GM13977 (cell line): ENCODE measurements at regions not wholly inside any gene's neighbourhood (a gene's known extent, or its start where the extent isn't known, plus 50 kb on each side); places are given as distances from the start of the nearest gene placed in this dataset.

Experiments
- DNase-seq: peaks from one replicate; pipeline ENCODE4 v3.0.0; 2012; ENCODE audit warnings: low spot score
- in situ Hi-C: fragments of 300-500 bp; cut with MboI; formaldehyde crosslinking; loops from one replicate; pipeline ENCODE4 v1.12.0; 2022; ENCODE audit warnings: low sequenced_read_pairs, low pct_unique_long_range_greater_than_20kb, mixed read lengths, inconsistent platforms; ENCODE audit not compliant: unreplicated experiment
- TF ChIP-seq, protein P1 (sequence below): IDR thresholded peaks from 2 replicates; pipeline ENCODE4 v1.5.1; 2012; ENCODE audit warnings: mild to moderate bottlenecking, control low read depth; ENCODE audit not compliant: insufficient read depth; ENCODE audit errors: extremely low read depth, missing control alignments

DNA sequence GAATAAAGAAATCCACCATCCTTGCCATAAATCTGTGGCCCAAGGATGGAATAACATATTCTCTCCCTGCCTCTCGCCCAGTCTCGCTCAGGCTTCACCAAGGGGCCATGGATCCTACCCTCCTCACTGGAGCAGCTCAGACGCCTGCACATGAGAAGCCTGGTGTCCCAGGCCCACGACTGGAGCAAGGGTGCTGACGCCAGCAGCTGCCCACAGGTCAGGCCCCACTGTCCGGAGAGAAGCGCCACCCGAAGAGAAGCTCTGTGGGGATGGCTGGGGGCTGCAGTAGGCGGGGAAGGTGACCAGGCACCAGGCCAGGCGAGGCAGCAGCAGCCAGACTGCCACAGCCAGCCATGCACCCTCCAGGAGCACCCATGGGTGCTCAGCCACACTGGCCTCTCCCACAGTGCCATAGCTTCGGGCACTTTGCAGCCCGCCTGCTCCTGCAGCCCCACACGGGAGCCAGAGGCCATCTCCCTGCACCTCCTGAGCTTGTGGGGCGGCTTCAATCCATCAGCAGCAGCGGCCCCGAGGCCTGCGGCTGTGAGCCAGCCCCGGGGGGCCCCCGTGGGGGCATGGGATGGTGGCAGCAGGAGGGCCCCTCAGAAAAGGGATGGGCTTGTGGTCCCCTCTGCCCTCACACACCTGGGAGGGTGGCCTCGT, 286.2 kb upstream of the SGK1 start:
- in situ Hi-C loops: no loop called here
- TF ChIP-seq, protein P1, sequence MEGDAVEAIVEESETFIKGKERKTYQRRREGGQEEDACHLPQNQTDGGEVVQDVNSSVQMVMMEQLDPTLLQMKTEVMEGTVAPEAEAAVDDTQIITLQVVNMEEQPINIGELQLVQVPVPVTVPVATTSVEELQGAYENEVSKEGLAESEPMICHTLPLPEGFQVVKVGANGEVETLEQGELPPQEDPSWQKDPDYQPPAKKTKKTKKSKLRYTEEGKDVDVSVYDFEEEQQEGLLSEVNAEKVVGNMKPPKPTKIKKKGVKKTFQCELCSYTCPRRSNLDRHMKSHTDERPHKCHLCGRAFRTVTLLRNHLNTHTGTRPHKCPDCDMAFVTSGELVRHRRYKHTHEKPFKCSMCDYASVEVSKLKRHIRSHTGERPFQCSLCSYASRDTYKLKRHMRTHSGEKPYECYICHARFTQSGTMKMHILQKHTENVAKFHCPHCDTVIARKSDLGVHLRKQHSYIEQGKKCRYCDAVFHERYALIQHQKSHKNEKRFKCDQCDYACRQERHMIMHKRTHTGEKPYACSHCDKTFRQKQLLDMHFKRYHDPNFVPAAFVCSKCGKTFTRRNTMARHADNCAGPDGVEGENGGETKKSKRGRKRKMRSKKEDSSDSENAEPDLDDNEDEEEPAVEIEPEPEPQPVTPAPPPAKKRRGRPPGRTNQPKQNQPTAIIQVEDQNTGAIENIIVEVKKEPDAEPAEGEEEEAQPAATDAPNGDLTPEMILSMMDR: no peak
- DNase-seq: no peak

DNA sequence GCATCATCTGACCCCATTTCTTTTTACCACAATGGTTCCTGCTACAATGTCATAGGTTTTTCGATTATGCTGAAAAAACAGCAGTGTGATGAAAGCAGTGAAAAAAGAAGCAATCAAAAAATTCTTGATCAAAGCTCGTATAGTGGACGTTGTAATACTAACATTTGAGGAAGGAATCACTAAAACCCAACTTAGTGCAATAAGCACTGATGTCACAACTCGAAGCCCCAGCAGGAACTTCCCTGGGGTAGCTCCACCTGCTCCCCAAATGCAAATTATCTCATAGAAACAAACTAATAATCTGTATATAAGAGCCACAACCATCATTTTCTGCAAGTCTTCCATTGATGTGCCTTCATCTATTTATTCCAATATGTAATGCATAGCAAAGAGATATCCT, 285.6 kb upstream of the SGK1 start:
- in situ Hi-C loops: no loop called here
- TF ChIP-seq, protein P1: no peak
- no peak for DNase-seq

- in situ Hi-C loops: no loop called here
Observed at GRCh38 chr6:134602123-134602522, 284.2 kb upstream of the SGK1 start.

GRCh38 chr6:134600671-134601070, 282.8 kb upstream of the SGK1 start:
- DNase-seq: no peak
- TF ChIP-seq, protein P1: no peak
- in situ Hi-C loops: no loop called here

More at GRCh38 chr6:134602123-134602522, 284.2 kb upstream of the SGK1 start:
- TF ChIP-seq, protein P1: no peak
- DNase-seq: no peak

DNA sequence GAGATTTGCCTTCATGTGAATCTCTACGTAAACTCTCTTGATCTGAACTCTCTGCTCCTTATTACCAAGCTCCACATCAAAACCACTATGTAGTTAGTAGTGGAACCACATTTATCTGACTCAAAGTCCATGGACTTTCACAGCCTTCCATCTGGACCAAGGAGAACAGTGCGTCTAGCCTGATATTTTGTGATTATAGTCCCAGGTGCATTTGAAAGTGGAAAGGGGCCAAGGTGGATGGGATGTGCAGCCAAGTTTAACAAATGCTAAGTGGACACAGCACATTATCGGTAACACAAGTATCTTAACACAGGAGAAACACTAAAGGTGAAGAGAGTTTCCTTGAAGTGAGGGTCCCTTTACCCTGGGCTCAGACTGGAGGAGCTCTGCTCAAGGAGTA, 281.2 kb upstream of the SGK1 start:
- DNase-seq: no peak
- in situ Hi-C loops: no loop called here

DNA sequence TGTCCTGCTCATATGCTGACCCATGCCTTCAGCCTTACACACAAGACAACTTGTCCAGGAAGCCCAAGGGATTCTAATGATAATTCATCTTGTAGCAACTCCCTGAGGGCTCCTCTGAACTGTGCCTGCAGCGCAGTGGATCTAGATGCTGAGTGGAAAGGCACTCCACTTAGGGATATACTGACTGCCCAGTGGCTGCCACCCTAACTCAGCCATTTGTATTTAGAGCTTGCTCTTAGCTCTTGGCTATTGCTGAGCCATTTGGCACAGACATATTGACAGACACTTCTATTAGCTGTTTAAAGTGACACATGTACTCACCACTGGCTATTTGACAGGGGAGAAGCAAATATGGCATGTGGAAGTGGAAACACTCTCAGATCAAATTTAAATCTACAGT, 278.3 kb upstream of the SGK1 start:
- TF ChIP-seq, protein P1: no peak
- no peak for DNase-seq
- in situ Hi-C loops: no loop called here

More for the DNA sequence above, 281.2 kb upstream of the SGK1 start:
- TF ChIP-seq, protein P1: no peak
